OCI-LY1 (cell line): ENCODE measurements at regions not wholly inside any gene's neighbourhood (a gene's known extent, or its start where the extent isn't known, plus 50 kb on each side); places are given as distances from the start of the nearest gene placed in this dataset.

Experiments
- H2AFZ ChIP-seq: fragments of 200-600 bp; sonication (generic), shearing (Covaris generic); 2 replicates; pipeline ENCODE4 v1.6.0; 2014; ENCODE audit warnings: antibody characterized with exemption, mild to moderate bottlenecking, low read length
- H3F3A ChIP-seq: fragments of 200-600 bp; sonication (generic), shearing (Covaris generic); 2 replicates; pipeline ENCODE4 v1.6.0; 2014; ENCODE audit warnings: mild to moderate bottlenecking, antibody characterized with exemption, low read length, moderate library complexity; ENCODE audit not compliant: insufficient read depth
- H3K27ac ChIP-seq: fragments of 200-600 bp; sonication (generic); 2 replicates; pipeline ENCODE4 v1.5.1; 2014; ENCODE audit warnings: low read length, mixed run types, mild to moderate bottlenecking, low read depth; ENCODE audit not compliant: poor library complexity, severe bottlenecking
- H3K27me3 ChIP-seq: fragments of 200-600 bp; sonication (generic); 2 replicates; pipeline ENCODE4 v1.6.0; 2014; ENCODE audit warnings: antibody characterized with exemption, mild to moderate bottlenecking, low read length, moderate library complexity; ENCODE audit not compliant: insufficient read depth
- H3K36me3 ChIP-seq: fragments of 200-600 bp; sonication (generic); 2 replicates; pipeline ENCODE4 v1.6.1; 2014; ENCODE audit warnings: mild to moderate bottlenecking, antibody characterized with exemption, low read length, moderate library complexity, mixed read lengths; ENCODE audit not compliant: insufficient read depth
- H3K4me1 ChIP-seq: fragments of 200-600 bp; sonication (generic); 2 replicates; pipeline ENCODE4 v1.5.1; 2014; ENCODE audit warnings: mild to moderate bottlenecking, low read length, moderate library complexity; ENCODE audit not compliant: insufficient read depth, severe bottlenecking
- H3K4me2 ChIP-seq: fragments of 200-600 bp; sonication (generic), shearing (Covaris generic); 2 replicates; pipeline ENCODE4 v1.6.1; 2014; ENCODE audit warnings: low read length
- H3K4me3 ChIP-seq: fragments of 200-600 bp; sonication (generic); 2 replicates; pipeline ENCODE4 v1.5.1; 2014; ENCODE audit warnings: low read length, low read depth, mild to moderate bottlenecking, mixed read lengths; ENCODE audit not compliant: poor library complexity, severe bottlenecking
- H3K79me2 ChIP-seq: fragments of 200-600 bp; shearing (Covaris generic); 2 replicates; pipeline ENCODE4 v1.6.1; 2016; ENCODE audit warnings: mixed run types, low read length, mixed read lengths; ENCODE audit not compliant: insufficient read depth
- H3K9ac ChIP-seq: fragments of 200-600 bp; sonication (generic), shearing (Covaris generic); 2 replicates; pipeline ENCODE4 v1.6.1; 2014; ENCODE audit warnings: mild to moderate bottlenecking, low read length, mixed read lengths
- H3K9me2 ChIP-seq: fragments of 200-600 bp; sonication (generic), shearing (Covaris generic); 2 replicates; pipeline ENCODE4 v1.6.1; 2014; ENCODE audit warnings: low read depth, mild to moderate bottlenecking, low read length, mixed read lengths
- H3K9me3 ChIP-seq: fragments of 200-600 bp; shearing (Covaris generic); 2 replicates; pipeline ENCODE4 v1.6.1; 2014; ENCODE audit warnings: low read length, mixed read lengths
- H4K20me1 ChIP-seq: fragments of 200-600 bp; sonication (generic), shearing (Covaris generic); 2 replicates; pipeline ENCODE4 v1.6.0; 2016; ENCODE audit warnings: mild to moderate bottlenecking, low read length; ENCODE audit not compliant: insufficient read depth
- CTCF ChIP-seq: fragments of 200-600 bp; sonication (generic), shearing (Covaris generic); IDR thresholded peaks from 2 replicates; pipeline ENCODE4 v1.5.1; 2017; ENCODE audit warnings: mild to moderate bottlenecking, antibody characterized with exemption, low read length, moderate library complexity, mixed read lengths
- EZH2 ChIP-seq: fragments of 200-600 bp; sonication (generic), shearing (Covaris generic); IDR thresholded peaks from 2 replicates; pipeline ENCODE4 v1.8.0; 2017; ENCODE audit warnings: borderline replicate concordance, mixed run types, mild to moderate bottlenecking, antibody characterized with exemption, low read length, moderate library complexity, mixed read lengths

GRCh38 chr4:163865010-163865409 lies 370.5 kb downstream of the TMA16 start:
- Histone ChIP-seq H3K36me3 (no peaks in the 10 kb centered on the region), H3K27ac (no peak overlapping the region), H4K20me1 (no peaks in the 10 kb centered on the region), H3F3A (no peaks in the 10 kb centered on the region), H3K4me2 (no peak overlapping the region), H3K9me3 (no peaks in the 10 kb centered on the region), H3K79me2 (no peaks in the 10 kb centered on the region), H2AFZ (no peak overlapping the region), H3K9me2 (no peaks in the 10 kb centered on the region), H3K4me1 (no peaks in the 10 kb centered on the region), H3K9ac (no peak overlapping the region), H3K27me3 (no peaks in the 10 kb centered on the region), H3K4me3 (no peak overlapping the region)
- TF ChIP-seq CTCF (no peak), EZH2 (no peak)

- no peaks in the 10 kb centered on the region for H3K79me2 ChIP-seq
- no peaks in the 10 kb centered on the region for H4K20me1 ChIP-seq
- H3K4me2 ChIP-seq = no peak overlapping the region
- H3K4me3 ChIP-seq = no peak overlapping the region
- no peaks in the 10 kb centered on the region for H3K4me1 ChIP-seq
- no peaks in the 10 kb centered on the region for H3F3A ChIP-seq
- no peak overlapping the region for H3K9ac ChIP-seq
- no peak for TF ChIP-seq EZH2
- no peak for TF ChIP-seq CTCF
- H3K36me3 ChIP-seq = no peaks in the 10 kb centered on the region
- no peak overlapping the region for H2AFZ ChIP-seq
- no peaks in the 10 kb centered on the region for H3K9me2 ChIP-seq
- H3K27ac ChIP-seq = no peak overlapping the region
- H3K27me3 ChIP-seq = no peaks in the 10 kb centered on the region
- H3K9me3 ChIP-seq = no peaks in the 10 kb centered on the region
Measured at GRCh38 chr4:163866728-163867315, 372.3 kb downstream of the TMA16 start.

GRCh38 chr4:163868445-163868844 lies 374.0 kb downstream of the TMA16 start:
- H4K20me1 ChIP-seq = no peaks in the 10 kb centered on the region

More at GRCh38 chr4:163868445-163868844, 374.0 kb downstream of the TMA16 start:
- Histone ChIP-seq H3K9me3 (no peaks in the 10 kb centered on the region), H3K4me2 (no peak overlapping the region), H3K27ac (no peak overlapping the region), H3K9ac (no peak overlapping the region), H3K4me3 (no peak overlapping the region), H3F3A (no peaks in the 10 kb centered on the region), H3K36me3 (no peaks in the 10 kb centered on the region), H2AFZ (no peak overlapping the region), H3K9me2 (no peaks in the 10 kb centered on the region), H3K27me3 (no peaks in the 10 kb centered on the region), H3K4me1 (no peaks in the 10 kb centered on the region), H3K79me2 (no peaks in the 10 kb centered on the region)
- TF ChIP-seq EZH2 = no peak
- TF ChIP-seq CTCF = no peak
